ENCODE measurements at regions not wholly inside any gene's neighbourhood (a gene's known extent, or its start where the extent isn't known, plus 50 kb on each side); places are given as distances from the start of the nearest gene placed in this dataset.

DNA sequence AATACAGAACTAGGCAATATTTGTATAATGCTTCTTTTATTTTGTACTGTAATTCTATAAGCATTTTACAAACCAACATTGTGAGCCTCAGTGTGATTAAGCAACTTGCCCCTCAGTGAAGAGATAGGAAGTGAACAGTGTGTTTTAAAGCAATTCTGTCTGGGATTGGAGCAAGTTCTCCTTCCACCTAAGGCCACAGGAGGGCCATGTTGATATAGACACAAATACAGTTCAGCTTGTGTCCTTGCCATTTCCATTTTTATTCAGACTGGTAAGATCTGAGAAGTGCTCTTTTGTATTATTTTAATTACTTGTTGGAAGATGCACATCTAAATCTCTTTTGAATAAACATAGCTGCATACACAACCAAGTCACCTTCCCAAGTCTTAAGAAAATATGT, 416.3 kb upstream of the COBL start:
- ChIA-PET POLR2A (no interaction called here), CTCF (no interaction called here)
- TF ChIP-seq NFRKB (IDR thresholded peaks at IDR 0.05) (no peak), FOXM1 (IDR thresholded peaks at IDR 0.05; ENCODE audit: borderline replicate concordance) (no peak), ARNT (IDR thresholded peaks at IDR 0.05) (no peak), SP1 (IDR thresholded peaks at IDR 0.05) (no peak), CTBP1 (IDR thresholded peaks at IDR 0.05; ENCODE audit: borderline replicate concordance) (no peak), HDGF (IDR thresholded peaks at IDR 0.05; ENCODE audit: borderline replicate concordance) (no peak), TARDBP (IDR thresholded peaks at IDR 0.05) (no peak), ELF4 (IDR thresholded peaks at IDR 0.05) (no peak), LEF1 (IDR thresholded peaks at IDR 0.05; ENCODE audit: borderline replicate concordance) (no peak), BHLHE40 (IDR thresholded peaks at IDR 0.05; ENCODE audit: borderline replicate concordance) (no peak), ZNF384 (IDR thresholded peaks at IDR 0.05) (no peak), SUZ12 (IDR thresholded peaks at IDR 0.05) (no peak), FOXK2 (IDR thresholded peaks at IDR 0.05) (no peak)
- TF ChIP-seq, protein P1, sequence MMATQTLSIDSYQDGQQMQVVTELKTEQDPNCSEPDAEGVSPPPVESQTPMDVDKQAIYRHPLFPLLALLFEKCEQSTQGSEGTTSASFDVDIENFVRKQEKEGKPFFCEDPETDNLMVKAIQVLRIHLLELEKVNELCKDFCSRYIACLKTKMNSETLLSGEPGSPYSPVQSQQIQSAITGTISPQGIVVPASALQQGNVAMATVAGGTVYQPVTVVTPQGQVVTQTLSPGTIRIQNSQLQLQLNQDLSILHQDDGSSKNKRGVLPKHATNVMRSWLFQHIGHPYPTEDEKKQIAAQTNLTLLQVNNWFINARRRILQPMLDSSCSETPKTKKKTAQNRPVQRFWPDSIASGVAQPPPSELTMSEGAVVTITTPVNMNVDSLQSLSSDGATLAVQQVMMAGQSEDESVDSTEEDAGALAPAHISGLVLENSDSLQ (IDR thresholded peaks at IDR 0.05) = no peak
- no peak for DNase-seq (ENCODE audit: extremely low spot score)

DNA sequence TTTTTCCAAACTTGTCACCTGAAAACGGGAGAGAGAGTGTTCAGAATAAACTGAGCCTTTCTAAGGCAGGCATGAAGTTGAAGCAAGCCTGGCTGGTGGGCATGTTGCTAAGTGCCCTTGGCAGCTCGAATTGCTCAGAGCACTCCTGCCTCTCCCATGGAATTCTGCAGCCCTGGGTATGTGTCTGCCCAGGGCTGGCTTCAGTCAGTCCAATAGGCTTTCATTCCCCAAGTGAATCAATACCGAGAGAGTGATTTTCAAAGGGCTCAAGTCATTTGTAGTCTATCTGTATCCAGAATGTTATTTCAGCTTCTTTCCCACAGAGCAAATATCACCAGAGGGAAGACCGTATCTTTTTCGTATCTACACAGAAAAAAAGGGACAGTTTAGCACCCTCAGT, 415.5 kb upstream of the COBL start:
- no peak for DNase-seq (ENCODE audit: extremely low spot score)
- TF ChIP-seq CTBP1 (IDR thresholded peaks at IDR 0.05; ENCODE audit: borderline replicate concordance) = no peak
- no peak for TF ChIP-seq FOXM1 (IDR thresholded peaks at IDR 0.05; ENCODE audit: borderline replicate concordance)
- no peak for TF ChIP-seq HDGF (IDR thresholded peaks at IDR 0.05; ENCODE audit: borderline replicate concordance)
- TF ChIP-seq TARDBP (IDR thresholded peaks at IDR 0.05) = no peak
- no peak for TF ChIP-seq NFRKB (IDR thresholded peaks at IDR 0.05)
- TF ChIP-seq ELF4 (IDR thresholded peaks at IDR 0.05) = no peak
- ChIA-PET POLR2A (no interaction called here), CTCF (no interaction called here)

DNA sequence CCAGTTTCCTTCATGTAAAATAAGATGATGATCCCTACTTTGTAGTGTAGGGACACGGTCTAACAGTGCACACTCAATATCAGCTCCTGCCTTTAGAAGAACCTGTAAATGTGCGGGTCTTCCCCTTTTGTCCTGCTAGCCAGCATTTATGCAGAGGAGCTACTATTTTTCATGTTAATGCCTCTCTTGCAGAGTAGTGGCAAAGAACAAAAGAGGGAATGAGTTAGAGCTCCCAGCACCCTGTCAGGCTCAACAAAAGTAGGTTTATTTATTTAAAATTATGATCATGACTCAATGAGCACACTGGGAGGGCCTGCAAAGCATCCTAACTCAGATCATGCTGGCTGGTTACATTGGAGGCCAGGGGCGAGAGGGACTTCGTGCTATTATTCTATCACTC, 414.5 kb upstream of the COBL start:
- ChIA-PET POLR2A (interaction anchor here (0.8 kb wide), 1 partner anchor 124 kb away, joined by 3 read pairs; no protein-coding TSS in a partner anchor), CTCF (interaction anchor here (0.6 kb wide), 1 partner anchor 1297 kb away, joined by 3 read pairs; no protein-coding TSS in a partner anchor)
- TF ChIP-seq L3MBTL2 (conservative IDR thresholded peaks at IDR 0.05) (no peak), ELF4 (IDR thresholded peaks at IDR 0.05) (no peak), NFRKB (IDR thresholded peaks at IDR 0.05) (no peak), HDGF (IDR thresholded peaks at IDR 0.05; ENCODE audit: borderline replicate concordance) (no peak), ARNT (IDR thresholded peaks at IDR 0.05) (no peak), SUZ12 (IDR thresholded peaks at IDR 0.05) (no peak), FOXM1 (IDR thresholded peaks at IDR 0.05; ENCODE audit: borderline replicate concordance) (no peak), ZNF384 (IDR thresholded peaks at IDR 0.05) (no peak), FOXK2 (IDR thresholded peaks at IDR 0.05) (no peak), BHLHE40 (IDR thresholded peaks at IDR 0.05; ENCODE audit: borderline replicate concordance) (no peak)
- no peak for DNase-seq (ENCODE audit: extremely low spot score)

DNA sequence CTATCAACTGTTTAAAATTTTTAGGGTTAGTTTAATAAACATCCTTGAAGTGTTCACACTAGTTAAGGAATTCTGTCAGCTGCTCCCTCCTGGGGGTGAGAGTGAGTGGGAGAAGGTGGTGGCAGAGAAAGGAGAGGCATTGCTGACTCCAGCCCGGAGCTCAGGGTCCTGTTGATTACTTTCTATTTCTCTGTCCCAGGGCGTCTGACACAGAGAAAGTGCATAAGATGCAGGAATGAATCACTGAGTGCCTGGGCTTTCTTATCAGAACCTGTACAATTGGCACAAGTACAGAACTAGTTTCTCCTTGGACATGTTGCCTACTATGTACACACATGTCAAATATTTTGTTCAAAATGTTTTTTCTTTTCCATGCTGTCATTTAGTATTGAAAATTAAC, 410.8 kb upstream of the COBL start:
- no peak for TF ChIP-seq LEF1 (IDR thresholded peaks at IDR 0.05; ENCODE audit: borderline replicate concordance)
- no peak for TF ChIP-seq FOXM1 (IDR thresholded peaks at IDR 0.05; ENCODE audit: borderline replicate concordance)
- no peak for TF ChIP-seq CTBP1 (IDR thresholded peaks at IDR 0.05; ENCODE audit: borderline replicate concordance)
- TF ChIP-seq NFRKB (IDR thresholded peaks at IDR 0.05) = no peak
- TF ChIP-seq ARNT (IDR thresholded peaks at IDR 0.05) = no peak
- no peak for TF ChIP-seq HDGF (IDR thresholded peaks at IDR 0.05; ENCODE audit: borderline replicate concordance)
- no peak for TF ChIP-seq BHLHE40 (IDR thresholded peaks at IDR 0.05; ENCODE audit: borderline replicate concordance)
- no peak for TF ChIP-seq SP1 (IDR thresholded peaks at IDR 0.05)
- no peak for TF ChIP-seq FOXA1 (IDR thresholded peaks at IDR 0.05)
- TF ChIP-seq TARDBP (IDR thresholded peaks at IDR 0.05) = no peak
- TF ChIP-seq L3MBTL2 (conservative IDR thresholded peaks at IDR 0.05) = no peak
- no peak for TF ChIP-seq SUZ12 (IDR thresholded peaks at IDR 0.05)
- TF ChIP-seq ELF4 (IDR thresholded peaks at IDR 0.05) = no peak
- TF ChIP-seq FOXK2 (IDR thresholded peaks at IDR 0.05) = no peak
- TF ChIP-seq, protein P1 (IDR thresholded peaks at IDR 0.05) = no peak
- no peak for TF ChIP-seq ZNF384 (IDR thresholded peaks at IDR 0.05)
- no peak for DNase-seq (ENCODE audit: extremely low spot score)
- ChIA-PET POLR2A (interaction anchor here (0.5 kb wide), 1 partner anchor 226 kb away, joined by 6 read pairs; no protein-coding TSS in a partner anchor), CTCF (no interaction called here)

DNA sequence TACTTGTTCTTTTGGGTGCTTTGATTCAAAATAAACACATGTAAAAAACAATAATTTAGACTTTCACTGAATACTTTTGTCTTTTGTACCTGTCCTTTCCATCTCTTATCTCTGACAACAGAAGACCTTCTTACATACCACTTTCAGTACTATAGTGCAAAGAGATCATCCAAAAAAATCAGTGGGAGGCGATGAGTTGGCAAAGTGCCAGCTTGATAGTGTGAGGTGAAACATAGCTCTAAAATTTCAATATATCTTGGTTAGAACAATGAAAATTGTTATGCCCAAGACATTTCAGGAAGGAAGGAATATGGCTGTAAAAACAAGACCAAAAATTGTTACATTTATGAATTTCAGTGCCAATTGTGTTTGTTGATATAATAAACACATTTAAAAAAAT, 390.2 kb upstream of the COBL start:
- CTCF ChIA-PET = interaction anchor here (0.7 kb wide), 1 partner anchor 61 kb away, joined by 3 read pairs; no protein-coding TSS in a partner anchor
- TF ChIP-seq SUZ12 (IDR thresholded peaks at IDR 0.05) (no peak), FOXK2 (IDR thresholded peaks at IDR 0.05) (no peak), ZNF384 (IDR thresholded peaks at IDR 0.05) (no peak), TARDBP (IDR thresholded peaks at IDR 0.05) (no peak), L3MBTL2 (conservative IDR thresholded peaks at IDR 0.05) (no peak), ELF4 (IDR thresholded peaks at IDR 0.05) (no peak), NFRKB (IDR thresholded peaks at IDR 0.05) (no peak), FOXM1 (IDR thresholded peaks at IDR 0.05; ENCODE audit: borderline replicate concordance) (no peak), SP1 (IDR thresholded peaks at IDR 0.05) (no peak), HDGF (IDR thresholded peaks at IDR 0.05; ENCODE audit: borderline replicate concordance) (no peak)
- TF ChIP-seq, protein P1 (IDR thresholded peaks at IDR 0.05) = no peak
- POLR2A ChIA-PET = no interaction called here

DNA sequence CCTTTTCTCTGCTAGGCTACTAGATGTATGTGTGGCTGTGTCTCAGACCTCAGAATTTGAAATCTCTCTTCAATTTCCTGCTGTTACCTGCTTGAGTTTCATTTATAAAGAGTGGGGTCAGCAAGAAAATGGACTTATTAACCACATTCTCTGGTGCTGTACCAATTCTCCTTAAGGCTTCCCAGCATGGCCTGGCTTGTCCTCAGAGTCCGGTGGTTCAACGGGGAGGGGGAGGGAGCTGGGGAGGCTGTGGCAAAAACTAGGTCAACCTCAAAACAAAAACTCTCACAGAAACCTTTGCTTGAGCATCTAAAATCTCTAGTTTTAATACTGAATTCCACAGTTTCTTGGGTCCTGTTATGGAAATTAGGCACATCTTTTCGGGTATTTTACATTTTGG, 389.1 kb upstream of the COBL start:
- TF ChIP-seq ELF4 (IDR thresholded peaks at IDR 0.05) (no peak), HDGF (IDR thresholded peaks at IDR 0.05; ENCODE audit: borderline replicate concordance) (no peak), LEF1 (IDR thresholded peaks at IDR 0.05; ENCODE audit: borderline replicate concordance) (no peak), BHLHE40 (IDR thresholded peaks at IDR 0.05; ENCODE audit: borderline replicate concordance) (no peak), FOXK2 (IDR thresholded peaks at IDR 0.05) (no peak), NFRKB (IDR thresholded peaks at IDR 0.05) (no peak)
- TF ChIP-seq, protein P1 (IDR thresholded peaks at IDR 0.05) = no peak
- ChIA-PET POLR2A (no interaction called here), CTCF (no interaction called here)
- no peak for DNase-seq (ENCODE audit: extremely low spot score)

More for the DNA sequence above, 390.2 kb upstream of the COBL start:
- no peak for DNase-seq (ENCODE audit: extremely low spot score)

All from HEK293T (cell line).